ENCODE measurements at regions not wholly inside any gene's neighbourhood (a gene's known extent, or its start where the extent isn't known, plus 50 kb on each side); places are given as distances from the start of the nearest gene placed in this dataset.
"Not testable (repeated sequence)": the region's sequence is repeated elsewhere in the genome, so short reads cannot be mapped to it uniquely, and the experiment has no call there.

DNA sequence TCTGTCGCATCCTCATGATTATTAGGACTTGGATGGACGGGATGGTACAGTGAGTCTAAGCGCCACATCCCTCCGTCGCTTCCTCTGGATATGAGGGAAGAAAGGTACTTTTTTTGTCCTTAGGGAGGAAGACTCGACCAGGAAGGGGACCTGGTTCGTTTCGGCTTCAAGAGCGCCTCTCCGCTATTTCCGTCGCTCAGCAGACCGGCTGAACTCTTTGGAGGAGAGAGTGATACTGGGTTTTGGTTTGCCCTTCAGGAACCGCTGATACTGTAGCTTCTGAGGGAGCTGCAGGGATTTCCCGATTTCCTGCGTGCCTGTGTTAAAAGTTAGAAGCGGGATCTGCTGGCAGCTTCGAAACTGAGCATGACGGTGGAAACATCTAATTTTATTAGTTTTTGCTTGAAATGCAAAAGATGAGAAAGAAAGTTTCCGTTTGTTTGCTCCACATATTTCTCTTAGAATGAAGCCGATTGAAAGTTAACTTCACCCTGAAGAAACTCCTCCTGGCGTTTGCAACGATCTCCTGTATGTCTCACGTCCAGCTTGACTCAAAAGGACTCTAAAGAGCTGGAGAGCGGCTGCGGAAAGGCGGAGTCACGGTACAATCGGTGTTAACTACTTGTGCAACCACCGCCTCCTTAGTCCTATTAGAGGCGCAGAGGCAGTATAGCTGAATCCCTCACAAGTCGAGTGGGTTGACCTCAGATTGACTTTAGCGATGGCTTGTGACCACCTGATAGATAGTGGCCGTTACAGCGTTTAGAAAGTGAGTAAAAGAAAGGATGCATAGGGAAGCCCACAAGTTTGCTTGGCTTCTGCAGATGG lies 129.4 kb downstream of the TRIM27 start:
- Mint-ChIP-seq H3K4me3 (peak overlapping the region; percentile 82), H3K9me3 (no peaks in the 10 kb centered on the region), H3K27ac (no peak overlapping the region), H3K4me1 (peaks cover 32% of the 10 kb centered on the region), H3K27me3 (ENCODE audit: low read depth) (peaks cover 69% of the 10 kb centered on the region), H3K36me3 (no peaks in the 10 kb centered on the region)
- TF ChIP-seq SMAD3 (CRISPR knock-in tag; IDR thresholded peaks at IDR 0.05; ENCODE audit: borderline replicate concordance): no peak
- TF ChIP-seq SP1 (CRISPR knock-in tag; conservative IDR thresholded peaks at IDR 0.05): no peak
- TF ChIP-seq CREM (CRISPR knock-in tag; IDR thresholded peaks at IDR 0.05): no peak
- TF ChIP-seq TP53 (CRISPR knock-in tag; IDR thresholded peaks at IDR 0.05): no peak
- TF ChIP-seq, protein P1, sequence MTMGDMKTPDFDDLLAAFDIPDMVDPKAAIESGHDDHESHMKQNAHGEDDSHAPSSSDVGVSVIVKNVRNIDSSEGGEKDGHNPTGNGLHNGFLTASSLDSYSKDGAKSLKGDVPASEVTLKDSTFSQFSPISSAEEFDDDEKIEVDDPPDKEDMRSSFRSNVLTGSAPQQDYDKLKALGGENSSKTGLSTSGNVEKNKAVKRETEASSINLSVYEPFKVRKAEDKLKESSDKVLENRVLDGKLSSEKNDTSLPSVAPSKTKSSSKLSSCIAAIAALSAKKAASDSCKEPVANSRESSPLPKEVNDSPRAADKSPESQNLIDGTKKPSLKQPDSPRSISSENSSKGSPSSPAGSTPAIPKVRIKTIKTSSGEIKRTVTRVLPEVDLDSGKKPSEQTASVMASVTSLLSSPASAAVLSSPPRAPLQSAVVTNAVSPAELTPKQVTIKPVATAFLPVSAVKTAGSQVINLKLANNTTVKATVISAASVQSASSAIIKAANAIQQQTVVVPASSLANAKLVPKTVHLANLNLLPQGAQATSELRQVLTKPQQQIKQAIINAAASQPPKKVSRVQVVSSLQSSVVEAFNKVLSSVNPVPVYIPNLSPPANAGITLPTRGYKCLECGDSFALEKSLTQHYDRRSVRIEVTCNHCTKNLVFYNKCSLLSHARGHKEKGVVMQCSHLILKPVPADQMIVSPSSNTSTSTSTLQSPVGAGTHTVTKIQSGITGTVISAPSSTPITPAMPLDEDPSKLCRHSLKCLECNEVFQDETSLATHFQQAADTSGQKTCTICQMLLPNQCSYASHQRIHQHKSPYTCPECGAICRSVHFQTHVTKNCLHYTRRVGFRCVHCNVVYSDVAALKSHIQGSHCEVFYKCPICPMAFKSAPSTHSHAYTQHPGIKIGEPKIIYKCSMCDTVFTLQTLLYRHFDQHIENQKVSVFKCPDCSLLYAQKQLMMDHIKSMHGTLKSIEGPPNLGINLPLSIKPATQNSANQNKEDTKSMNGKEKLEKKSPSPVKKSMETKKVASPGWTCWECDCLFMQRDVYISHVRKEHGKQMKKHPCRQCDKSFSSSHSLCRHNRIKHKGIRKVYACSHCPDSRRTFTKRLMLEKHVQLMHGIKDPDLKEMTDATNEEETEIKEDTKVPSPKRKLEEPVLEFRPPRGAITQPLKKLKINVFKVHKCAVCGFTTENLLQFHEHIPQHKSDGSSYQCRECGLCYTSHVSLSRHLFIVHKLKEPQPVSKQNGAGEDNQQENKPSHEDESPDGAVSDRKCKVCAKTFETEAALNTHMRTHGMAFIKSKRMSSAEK (CRISPR knock-in tag; IDR thresholded peaks at IDR 0.05; ENCODE audit: borderline replicate concordance): no peak
- no peak for TF ChIP-seq ZNF121 (CRISPR knock-in tag; IDR thresholded peaks at IDR 0.05)
- TF ChIP-seq JAZF1 (CRISPR knock-in tag; IDR thresholded peaks at IDR 0.05): no peak
- TF ChIP-seq SMAD4 (CRISPR knock-in tag; IDR thresholded peaks at IDR 0.05): no peak
- TF ChIP-seq, protein P2, sequence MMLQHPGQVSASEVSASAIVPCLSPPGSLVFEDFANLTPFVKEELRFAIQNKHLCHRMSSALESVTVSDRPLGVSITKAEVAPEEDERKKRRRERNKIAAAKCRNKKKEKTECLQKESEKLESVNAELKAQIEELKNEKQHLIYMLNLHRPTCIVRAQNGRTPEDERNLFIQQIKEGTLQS (CRISPR knock-in tag; conservative IDR thresholded peaks at IDR 0.05): no peak
- TF ChIP-seq HMGA2 (CRISPR knock-in tag; IDR thresholded peaks at IDR 0.05): no peak
- TF ChIP-seq NR1H2 (CRISPR knock-in tag; IDR thresholded peaks at IDR 0.05): no peak
- no peak for TF ChIP-seq TCF7 (CRISPR knock-in tag; IDR thresholded peaks at IDR 0.05; ENCODE audit: low read depth)
- TF ChIP-seq, protein P3, sequence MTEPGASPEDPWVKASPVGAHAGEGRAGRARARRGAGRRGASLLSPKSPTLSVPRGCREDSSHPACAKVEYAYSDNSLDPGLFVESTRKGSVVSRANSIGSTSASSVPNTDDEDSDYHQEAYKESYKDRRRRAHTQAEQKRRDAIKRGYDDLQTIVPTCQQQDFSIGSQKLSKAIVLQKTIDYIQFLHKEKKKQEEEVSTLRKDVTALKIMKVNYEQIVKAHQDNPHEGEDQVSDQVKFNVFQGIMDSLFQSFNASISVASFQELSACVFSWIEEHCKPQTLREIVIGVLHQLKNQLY (CRISPR knock-in tag; IDR thresholded peaks at IDR 0.05): no peak
- TF ChIP-seq, protein P4, sequence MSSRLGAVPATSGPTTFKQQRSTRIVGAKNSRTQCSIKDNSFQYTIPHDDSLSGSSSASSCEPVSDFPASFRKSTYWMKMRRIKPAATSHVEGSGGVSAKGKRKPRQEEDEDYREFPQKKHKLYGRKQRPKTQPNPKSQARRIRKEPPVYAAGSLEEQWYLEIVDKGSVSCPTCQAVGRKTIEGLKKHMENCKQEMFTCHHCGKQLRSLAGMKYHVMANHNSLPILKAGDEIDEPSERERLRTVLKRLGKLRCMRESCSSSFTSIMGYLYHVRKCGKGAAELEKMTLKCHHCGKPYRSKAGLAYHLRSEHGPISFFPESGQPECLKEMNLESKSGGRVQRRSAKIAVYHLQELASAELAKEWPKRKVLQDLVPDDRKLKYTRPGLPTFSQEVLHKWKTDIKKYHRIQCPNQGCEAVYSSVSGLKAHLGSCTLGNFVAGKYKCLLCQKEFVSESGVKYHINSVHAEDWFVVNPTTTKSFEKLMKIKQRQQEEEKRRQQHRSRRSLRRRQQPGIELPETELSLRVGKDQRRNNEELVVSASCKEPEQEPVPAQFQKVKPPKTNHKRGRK (CRISPR knock-in tag; IDR thresholded peaks at IDR 0.05; ENCODE audit: borderline replicate concordance): no peak
- TF ChIP-seq, protein P5, sequence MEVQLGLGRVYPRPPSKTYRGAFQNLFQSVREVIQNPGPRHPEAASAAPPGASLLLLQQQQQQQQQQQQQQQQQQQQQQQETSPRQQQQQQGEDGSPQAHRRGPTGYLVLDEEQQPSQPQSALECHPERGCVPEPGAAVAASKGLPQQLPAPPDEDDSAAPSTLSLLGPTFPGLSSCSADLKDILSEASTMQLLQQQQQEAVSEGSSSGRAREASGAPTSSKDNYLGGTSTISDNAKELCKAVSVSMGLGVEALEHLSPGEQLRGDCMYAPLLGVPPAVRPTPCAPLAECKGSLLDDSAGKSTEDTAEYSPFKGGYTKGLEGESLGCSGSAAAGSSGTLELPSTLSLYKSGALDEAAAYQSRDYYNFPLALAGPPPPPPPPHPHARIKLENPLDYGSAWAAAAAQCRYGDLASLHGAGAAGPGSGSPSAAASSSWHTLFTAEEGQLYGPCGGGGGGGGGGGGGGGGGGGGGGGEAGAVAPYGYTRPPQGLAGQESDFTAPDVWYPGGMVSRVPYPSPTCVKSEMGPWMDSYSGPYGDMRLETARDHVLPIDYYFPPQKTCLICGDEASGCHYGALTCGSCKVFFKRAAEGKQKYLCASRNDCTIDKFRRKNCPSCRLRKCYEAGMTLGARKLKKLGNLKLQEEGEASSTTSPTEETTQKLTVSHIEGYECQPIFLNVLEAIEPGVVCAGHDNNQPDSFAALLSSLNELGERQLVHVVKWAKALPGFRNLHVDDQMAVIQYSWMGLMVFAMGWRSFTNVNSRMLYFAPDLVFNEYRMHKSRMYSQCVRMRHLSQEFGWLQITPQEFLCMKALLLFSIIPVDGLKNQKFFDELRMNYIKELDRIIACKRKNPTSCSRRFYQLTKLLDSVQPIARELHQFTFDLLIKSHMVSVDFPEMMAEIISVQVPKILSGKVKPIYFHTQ (CRISPR knock-in tag; IDR thresholded peaks at IDR 0.05): no peak
- no peak for TF ChIP-seq RELA (CRISPR knock-in tag; IDR thresholded peaks at IDR 0.05; ENCODE audit: borderline replicate concordance)
- no peak for TF ChIP-seq JUN (CRISPR knock-in tag; IDR thresholded peaks at IDR 0.05)
- TF ChIP-seq ZNF232 (CRISPR knock-in tag; IDR thresholded peaks at IDR 0.05): no peak
- TF ChIP-seq OVOL2 (CRISPR knock-in tag; IDR thresholded peaks at IDR 0.05; ENCODE audit: borderline replicate concordance): no peak
- ChIA-PET CTCF (interaction anchor here (0.6 to 1.5 kb wide), 9 partner anchors 11 to 953 kb away, joined by 3 to 6 read pairs (median 4); no protein-coding TSS in a partner anchor), POLR2A (interaction anchor here (1.1 kb wide), 1 partner anchor 9 kb away, joined by 3 read pairs; no protein-coding TSS in a partner anchor)
- ATAC-seq (peak; percentile 17), DNase-seq (ENCODE audit: low spot score) (no peak)

DNA sequence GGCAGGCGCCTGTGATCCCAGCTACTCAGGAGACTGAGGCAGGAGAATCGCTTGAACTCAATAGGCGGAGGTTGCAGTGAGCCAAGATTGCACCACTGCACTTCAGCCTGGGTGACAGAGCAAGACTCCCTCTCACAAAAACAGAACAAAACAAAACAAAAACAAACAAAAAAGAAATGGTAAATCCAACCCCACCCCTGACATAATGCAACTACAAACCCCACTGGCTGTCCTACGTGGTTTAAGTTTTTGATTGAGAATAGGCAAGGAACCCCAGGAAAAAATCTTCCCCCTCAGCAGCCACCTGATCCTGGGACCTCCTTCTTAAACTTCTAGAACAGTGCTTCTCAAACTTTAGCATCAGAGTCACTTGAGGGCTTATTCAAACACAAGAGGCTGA lies 123.1 kb downstream of the TRIM27 start:
- Mint-ChIP-seq H3K27me3 (ENCODE audit: low read depth) (peaks cover 41% of the 10 kb centered on the region), H3K4me1 (peaks cover 13% of the 10 kb centered on the region)
- POLR2A ChIA-PET; ATAC-seq; H3K27ac Mint-ChIP-seq; H3K36me3 Mint-ChIP-seq; H3K4me3 Mint-ChIP-seq; H3K9me3 Mint-ChIP-seq; CTCF ChIA-PET; DNase-seq (ENCODE audit: low spot score): not testable (repeated sequence)

Data from WTC11 (cell line).